IMR-90 (cell line): ENCODE measurements at regions not wholly inside any gene's neighbourhood (a gene's known extent, or its start where the extent isn't known, plus 50 kb on each side); places are given as distances from the start of the nearest gene placed in this dataset.

Source experiments
- ATAC-seq: fragments of 200-7000 bp; cut with Tn5 transposase; 2 replicates; pipeline ENCODE4 v1.9.1; 2020; ENCODE audit warnings: low read depth, mild to moderate bottlenecking, moderate library complexity
- BruUV-seq: library from RNA; stranded (reverse); fragments of 400-500 nt; replicated peaks from 2 replicates; lab custom pipeline; 2021; lab: Mats Ljungman, UMichigan
- CTCF ChIA-PET: fragments of 300-600 bp; formaldehyde crosslinking; extraction: SDS; loops from one replicate; lab custom pipeline; 2021; ENCODE audit warnings: antibody characterized with exemption; lab: Yijun Ruan, JAX
- POLR2A ChIA-PET: fragments of 300-600 bp; sonication (Branson Sonifier 250); formaldehyde crosslinking; loops from one replicate; lab custom pipeline; 2022; ENCODE audit warnings: antibody characterized with exemption; ENCODE audit not compliant: unreplicated experiment; lab: Charles Lee
- DNase-seq: peaks from one replicate; pipeline ENCODE4 v3.0.0; 2013
- H2AFZ ChIP-seq: replicated peaks from 2 replicates; pipeline ENCODE3; 2013; ENCODE audit warnings: low read length, mild to moderate bottlenecking; ENCODE audit not compliant: poor library complexity
- H2AK5ac ChIP-seq: 2 replicates; pipeline ENCODE4 v1.6.1; 2013; ENCODE audit warnings: low read depth, low read length, inconsistent platforms
- H2AK9ac ChIP-seq: replicated peaks from 2 replicates; pipeline ENCODE3; 2013; ENCODE audit warnings: mild to moderate bottlenecking, low read depth, low read length, moderate library complexity; ENCODE audit not compliant: poor library complexity
- H2BK120ac ChIP-seq: 2 replicates; pipeline ENCODE4 v1.6.1; 2013; ENCODE audit warnings: low read depth, low read length, inconsistent platforms
- H2BK15ac ChIP-seq: 3 replicates; pipeline ENCODE4 v1.6.1; 2013; ENCODE audit warnings: low read depth, low read length, inconsistent platforms
- H2BK20ac ChIP-seq: 2 replicates; pipeline ENCODE4 v1.6.1; 2013; ENCODE audit warnings: low read depth, mild to moderate bottlenecking, inconsistent platforms, low read length, moderate library complexity
- H2BK5ac ChIP-seq: 2 replicates; pipeline ENCODE4 v1.6.1; 2013; ENCODE audit warnings: mild to moderate bottlenecking, low read depth, low read length, inconsistent platforms; ENCODE audit not compliant: poor library complexity, severe bottlenecking
- H3K14ac ChIP-seq: replicated peaks from 2 replicates; pipeline ENCODE4 v1.6.1; 2013; ENCODE audit warnings: low read depth, low read length, inconsistent platforms
- H3K18ac ChIP-seq: 2 replicates; pipeline ENCODE4 v1.6.1; 2013; ENCODE audit warnings: low read depth, low read length, control low read depth
- H3K23ac ChIP-seq: 2 replicates; pipeline ENCODE4 v1.6.1; 2013; ENCODE audit warnings: low read depth, low read length, inconsistent platforms
- H3K27ac ChIP-seq: 2 replicates; pipeline ENCODE4 v1.5.1; 2013; ENCODE audit warnings: mild to moderate bottlenecking, control low read depth, low read length; ENCODE audit not compliant: insufficient read depth
- H3K27me3 ChIP-seq: 2 replicates; pipeline ENCODE4 v1.6.1; 2013; ENCODE audit warnings: low read length; ENCODE audit not compliant: control insufficient read depth, insufficient read depth
- H3K36me3 ChIP-seq: 2 replicates; pipeline ENCODE4 v1.6.1; 2013; ENCODE audit warnings: low read length, mixed read lengths; ENCODE audit not compliant: control insufficient read depth, insufficient read depth
- H3K4ac ChIP-seq: 2 replicates; pipeline ENCODE4 v1.6.1; 2013; ENCODE audit warnings: low read depth, low read length, inconsistent platforms
- H3K4me1 ChIP-seq: 2 replicates; pipeline ENCODE4 v1.6.1; 2013; ENCODE audit warnings: low read length, mixed read lengths; ENCODE audit not compliant: control insufficient read depth, insufficient read depth
- H3K4me2 ChIP-seq: 2 replicates; pipeline ENCODE4 v1.6.1; 2013; ENCODE audit warnings: low read depth, mild to moderate bottlenecking, control low read depth, low read length, moderate library complexity
- H3K4me3 ChIP-seq: 2 replicates; pipeline ENCODE4 v1.5.1; 2013; ENCODE audit warnings: low read depth, mild to moderate bottlenecking, control low read depth, low read length, moderate library complexity; ENCODE audit not compliant: insufficient read depth
- H3K56ac ChIP-seq: 2 replicates; pipeline ENCODE4 v1.6.1; 2013; ENCODE audit warnings: low read length, inconsistent platforms; ENCODE audit not compliant: insufficient read depth; ENCODE audit errors: extremely low read depth
- H3K79me1 ChIP-seq, 2 experiments: 2 replicates each; pipeline ENCODE4 v1.6.1; 2013; ENCODE audit warnings: low read length in 2 of 2, inconsistent platforms in 1 of 2, low read depth in 1 of 2
- H3K9ac ChIP-seq: 2 replicates; pipeline ENCODE4 v1.6.1; 2013; ENCODE audit warnings: low read depth, low read length, control low read depth
- H3K9me1 ChIP-seq: 2 replicates; pipeline ENCODE4 v1.6.1; 2013; ENCODE audit warnings: low read length, inconsistent platforms; ENCODE audit not compliant: insufficient read depth
- H3K9me3 ChIP-seq: 2 replicates; pipeline ENCODE4 v1.6.1; 2013; ENCODE audit warnings: low read length; ENCODE audit not compliant: control insufficient read depth, insufficient read depth
- H4K20me1 ChIP-seq: 2 replicates; pipeline ENCODE4 v1.6.1; 2013; ENCODE audit warnings: low read length, inconsistent platforms; ENCODE audit not compliant: insufficient read depth
- H4K5ac ChIP-seq: 2 replicates; pipeline ENCODE4 v1.6.1; 2013; ENCODE audit warnings: mild to moderate bottlenecking, low read depth, low read length, control low read depth
- H4K8ac ChIP-seq, 2 experiments: 2 replicates each; pipeline ENCODE4 v1.6.1; 2013; ENCODE audit warnings: low read depth in 2 of 2, low read length in 2 of 2, control low read depth in 1 of 2, inconsistent platforms in 1 of 2
- H4K91ac ChIP-seq: 2 replicates; pipeline ENCODE4 v1.6.1; 2013; ENCODE audit warnings: low read depth, low read length, inconsistent platforms; ENCODE audit not compliant: insufficient read depth
- BHLHE40 ChIP-seq: fragments of 150-350 bp; IDR thresholded peaks from 2 replicates; pipeline ENCODE4 v1.6.1; 2016; ENCODE audit warnings: mild to moderate bottlenecking, low read depth, low read length
- CEBPB ChIP-seq: IDR thresholded peaks from 2 replicates; pipeline ENCODE4 v1.6.1; 2012; ENCODE audit warnings: low read depth, low read length, improper control_type of control experiment
- CHD1 ChIP-seq: IDR thresholded peaks from 2 replicates; pipeline ENCODE4 v1.6.1; 2012; ENCODE audit warnings: low read depth, low read length, improper control_type of control experiment
- CTCF ChIP-seq: conservative IDR thresholded peaks from 2 replicates; pipeline ENCODE4 v1.5.1; 2012; ENCODE audit warnings: mild to moderate bottlenecking, low read depth, low read length, improper control_type of control experiment
- FOS ChIP-seq: fragments of 150-350 bp; IDR thresholded peaks from 2 replicates; pipeline ENCODE4 v1.6.1; 2016; ENCODE audit warnings: low read depth, low read length
- MAFK ChIP-seq: IDR thresholded peaks from 2 replicates; pipeline ENCODE4 v1.6.1; 2012; ENCODE audit warnings: low read depth, low read length, improper control_type of control experiment
- MAZ ChIP-seq: IDR thresholded peaks from 2 replicates; pipeline ENCODE4 v1.6.1; 2012; ENCODE audit warnings: low read depth, mild to moderate bottlenecking, low read length, improper control_type of control experiment, moderate library complexity, borderline replicate concordance
- MXI1 ChIP-seq: IDR thresholded peaks from 2 replicates; pipeline ENCODE4 v1.6.1; 2012; ENCODE audit warnings: low read depth, mild to moderate bottlenecking, low read length, moderate library complexity, borderline replicate concordance
- NFE2L2 ChIP-seq: fragments of 150-350 bp; IDR thresholded peaks from 2 replicates; pipeline ENCODE4 v1.6.1; 2016; ENCODE audit warnings: low read depth, mild to moderate bottlenecking, low read length
- POLR2A ChIP-seq: IDR thresholded peaks from 2 replicates; pipeline ENCODE4 v1.6.1; 2012; ENCODE audit warnings: mild to moderate bottlenecking, low read depth, low read length
- RCOR1 ChIP-seq: IDR thresholded peaks from 2 replicates; pipeline ENCODE4 v1.6.1; 2012; ENCODE audit warnings: mild to moderate bottlenecking, low read length, improper control_type of control experiment; ENCODE audit not compliant: insufficient replicate concordance
- RFX5 ChIP-seq: IDR thresholded peaks from 2 replicates; pipeline ENCODE4 v1.8.0; 2012; ENCODE audit warnings: low read depth, mild to moderate bottlenecking, low read length, moderate library complexity
- SMC3 ChIP-seq: fragments of 150-350 bp; IDR thresholded peaks from 2 replicates; pipeline ENCODE4 v1.6.1; 2016; ENCODE audit warnings: low read depth, mild to moderate bottlenecking, antibody characterized with exemption, low read length, moderate library complexity
- USF2 ChIP-seq: fragments of 150-350 bp; IDR thresholded peaks from 2 replicates; pipeline ENCODE4 v1.6.1; 2017; ENCODE audit warnings: mild to moderate bottlenecking, antibody characterized with exemption, low read length, low read depth
- WGBS, 2 experiments: methylation state at CpG; one replicate each; pipeline versions ENCODE4 v1.1.5 to v1.1.7; 2013; ENCODE audit warnings: missing lambda C conversion rate in 2 of 2; ENCODE audit not compliant: insufficient read length in 1 of 2; ENCODE audit errors: extremely low coverage in 2 of 2; 5-methylcytosine and 5-hydroxymethylcytosine counted together
- dilution Hi-C: fragments of 300-500 bp; cut with HindIII; formaldehyde crosslinking; loops from one replicate; pipeline ENCODE4 v1.14.3; 2018; ENCODE audit warnings: low sequenced_read_pairs; ENCODE audit not compliant: unreplicated experiment
- in situ Hi-C: fragments of 300-500 bp; cut with MboI; formaldehyde crosslinking; loops from 3 replicates; pipeline ENCODE4 v1.14.3; 2019; ENCODE audit warnings: low sequenced_read_pairs, inconsistent platforms, mixed read lengths
- intact Hi-C: fragments of 100-400 bp; cut with micrococcal nuclease; formaldehyde crosslinking; loops from 2 replicates; pipeline ENCODE4 v1.10.0; 2022
- TF ChIP-seq, protein P1 (sequence below): fragments of 150-350 bp; IDR thresholded peaks from 2 replicates; pipeline ENCODE4 v1.6.1; 2016; ENCODE audit warnings: low read depth, mild to moderate bottlenecking, low read length, moderate library complexity, borderline replicate concordance

DNA sequence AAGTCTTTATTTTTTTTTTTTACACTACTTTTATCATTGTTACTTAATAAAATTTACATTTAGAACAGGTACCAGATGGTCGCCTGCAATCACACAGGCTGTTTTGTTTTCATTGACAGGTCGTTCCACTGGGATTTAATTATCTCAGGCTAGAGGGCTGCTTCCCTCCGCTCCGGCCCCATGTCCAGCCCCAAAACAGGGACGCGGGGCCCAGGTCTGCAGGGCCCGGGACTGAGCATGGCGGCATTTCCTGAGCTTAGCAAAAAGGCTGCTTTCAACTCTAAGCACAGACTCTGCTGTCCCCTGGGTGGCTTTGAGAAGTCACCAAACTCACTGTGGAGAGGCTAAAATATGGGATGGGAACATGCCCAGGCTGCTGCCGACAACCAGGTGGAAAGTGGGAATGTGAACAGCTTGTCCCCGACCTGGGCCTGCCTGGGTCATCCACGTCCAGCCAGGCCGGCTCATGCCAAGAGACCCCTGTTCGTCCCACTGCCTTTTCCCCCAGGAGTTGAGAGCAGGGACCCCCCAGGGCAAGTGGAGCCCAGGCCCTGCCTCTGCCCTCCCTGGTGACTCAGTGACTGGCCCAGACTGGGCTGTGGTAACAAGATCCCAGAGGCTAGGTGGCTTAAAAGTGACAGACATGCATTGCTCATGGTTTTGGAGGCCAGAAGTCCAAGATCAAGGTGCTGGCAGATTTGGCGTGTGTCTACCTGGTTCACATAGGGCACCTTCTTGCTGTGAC, 150.0 kb downstream of the SHANK2 start:
- Histone ChIP-seq H3K56ac (no peak overlapping the region), H3K4me2 (no peak overlapping the region), H2BK20ac (no peak overlapping the region), H3K4me3 (no peak overlapping the region), H3K9ac (no peak overlapping the region), H2AK9ac (no peak overlapping the region), H3K14ac (no peak overlapping the region), H3K27me3 (no peaks in the 10 kb centered on the region), H3K4ac (no peak overlapping the region), H2AK5ac (no peak overlapping the region), H3K27ac (no peak overlapping the region), H2BK5ac (no peak overlapping the region), H3K9me1 (peaks cover 5% of the 10 kb centered on the region; the same call in 1 of the 2 replicates), H3K23ac (no peak overlapping the region), H2AFZ (no peak overlapping the region), H3K79me1 (no peaks in the 10 kb centered on the region), H3K9me3 (no peaks in the 10 kb centered on the region), H3K36me3 (peaks cover 6% of the 10 kb centered on the region), H2BK120ac (no peak overlapping the region), H3K18ac (no peak overlapping the region), H4K5ac (no peak overlapping the region), H2BK15ac (no peak overlapping the region), H4K20me1 (peaks cover 6% of the 10 kb centered on the region; the same call in 1 of the 2 replicates), H3K4me1 (no peaks in the 10 kb centered on the region), H4K8ac (no peak overlapping the region), H4K91ac (no peak overlapping the region)
- no peak for DNase-seq
- in situ Hi-C loops (no loop called here), dilution Hi-C loops (no loop called here), intact Hi-C loops (no loop called here)
- ChIA-PET CTCF (no interaction called here), POLR2A (no interaction called here)
- WGBS, 2 experiments, result no CpG with 5 or more reads among the region's 14 CpGs
- ATAC-seq, result no peak
- TF ChIP-seq RCOR1, result no peak
- TF ChIP-seq BHLHE40, result no peak
- TF ChIP-seq NFE2L2, result no peak
- no peak for TF ChIP-seq CTCF
- TF ChIP-seq MXI1, result no peak
- no peak for TF ChIP-seq POLR2A
- TF ChIP-seq FOS, result no peak
- TF ChIP-seq SMC3, result no peak
- TF ChIP-seq MAZ, result no peak
- TF ChIP-seq CEBPB, result no peak
- no peak for TF ChIP-seq USF2
- TF ChIP-seq RFX5, result no peak
- TF ChIP-seq, protein P1, sequence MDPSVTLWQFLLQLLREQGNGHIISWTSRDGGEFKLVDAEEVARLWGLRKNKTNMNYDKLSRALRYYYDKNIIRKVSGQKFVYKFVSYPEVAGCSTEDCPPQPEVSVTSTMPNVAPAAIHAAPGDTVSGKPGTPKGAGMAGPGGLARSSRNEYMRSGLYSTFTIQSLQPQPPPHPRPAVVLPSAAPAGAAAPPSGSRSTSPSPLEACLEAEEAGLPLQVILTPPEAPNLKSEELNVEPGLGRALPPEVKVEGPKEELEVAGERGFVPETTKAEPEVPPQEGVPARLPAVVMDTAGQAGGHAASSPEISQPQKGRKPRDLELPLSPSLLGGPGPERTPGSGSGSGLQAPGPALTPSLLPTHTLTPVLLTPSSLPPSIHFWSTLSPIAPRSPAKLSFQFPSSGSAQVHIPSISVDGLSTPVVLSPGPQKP, result no peak
- TF ChIP-seq MAFK, result no peak
- no peak for TF ChIP-seq CHD1
- no TSS peak for BruUV-seq
